SK-N-MC (cell line): ENCODE measurements at regions not wholly inside any gene's neighbourhood (a gene's known extent, or its start where the extent isn't known, plus 50 kb on each side); places are given as distances from the start of the nearest gene placed in this dataset.

ENCODE experiments used
- EZH2 ChIP-seq: fragments of 200-600 bp; sonication (generic); IDR thresholded peaks from one replicate; pipeline ENCODE4 v1.6.1; 2017; ENCODE audit warnings: antibody characterized with exemption
- POLR2AphosphoS5 ChIP-seq: IDR thresholded peaks from 2 replicates; pipeline ENCODE4 v1.6.1; 2012; ENCODE audit warnings: mild to moderate bottlenecking, low read depth, low read length, borderline replicate concordance

DNA sequence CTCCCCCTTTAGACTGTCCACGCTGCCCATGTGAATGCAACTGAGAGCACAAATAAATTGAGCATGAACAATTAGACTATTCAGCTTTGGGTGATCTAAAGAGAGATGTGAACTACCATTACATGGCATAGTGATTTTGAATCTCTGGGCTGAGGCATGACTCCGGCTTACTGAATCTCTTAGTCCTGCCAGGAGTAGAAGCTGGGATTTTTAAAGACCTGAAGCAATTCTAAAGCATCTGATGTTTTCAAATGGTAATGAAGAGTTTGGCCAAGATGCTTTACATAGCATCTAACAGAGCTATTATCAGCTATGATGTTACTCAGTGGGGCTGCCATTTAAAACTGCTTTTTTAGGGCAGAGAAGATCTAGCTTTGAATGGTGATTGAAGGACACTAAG lies 1059.1 kb downstream of the SORCS3 start:
- TF ChIP-seq EZH2 (no peak), POLR2AphosphoS5 (no peak)
